Activated B cell treated with CpG ODN at 0.5 μM for 24 hours (primary cell): ENCODE measurements at regions not wholly inside any gene's neighbourhood (a gene's known extent, or its start where the extent isn't known, plus 50 kb on each side); places are given as distances from the start of the nearest gene placed in this dataset.
"Not testable (repeated sequence)": the region's sequence is repeated elsewhere in the genome, so short reads cannot be mapped to it uniquely, and the experiment has no call there.

Source experiments
- ATAC-seq: fragments of 200-7000 bp; cut with Tn5 transposase; one replicate; pipeline ENCODE4 v1.10.0; 2021; ENCODE audit warnings: low read depth, mild to moderate bottlenecking, moderate library complexity
- CTCF ChIA-PET: fragments of 350-600 bp; sonication (Branson Sonifier 250); formaldehyde crosslinking; loops from one replicate; lab custom pipeline; 2021; ENCODE audit warnings: antibody characterized with exemption; lab: Charles Lee
- POLR2A ChIA-PET: fragments of 350-600 bp; sonication (Branson Sonifier 250); formaldehyde crosslinking; loops from one replicate; lab custom pipeline; 2021; ENCODE audit warnings: antibody characterized with exemption; lab: Charles Lee
- DNase-seq: peaks from one replicate; pipeline ENCODE4 v3.0.0; 2022
- H3K27ac Mint-ChIP-seq: one replicate; pipeline ENCODE4 v1.8.0; 2020; ENCODE audit warnings: mixed read lengths
- H3K27me3 Mint-ChIP-seq: one replicate; pipeline ENCODE4 v1.8.0; 2021; ENCODE audit warnings: mixed read lengths
- H3K36me3 Mint-ChIP-seq: one replicate; pipeline ENCODE4 v1.8.0; 2021; ENCODE audit warnings: low read depth, mixed read lengths
- H3K4me1 Mint-ChIP-seq: one replicate; pipeline ENCODE4 v1.8.0; 2021; ENCODE audit warnings: mixed read lengths
- H3K4me3 Mint-ChIP-seq: one replicate; pipeline ENCODE4 v1.8.0; 2020; ENCODE audit warnings: mild to moderate bottlenecking, mixed read lengths
- H3K9me3 Mint-ChIP-seq: one replicate; pipeline ENCODE4 v1.8.0; 2020; ENCODE audit warnings: mixed read lengths
- intact Hi-C: fragments of 100-400 bp; cut with micrococcal nuclease; formaldehyde crosslinking; loops from one replicate; pipeline ENCODE4 v1.15.1; 2024
- TF ChIP-seq, protein P1 (sequence below): fragments of 200-600 bp; IDR thresholded peaks from one replicate; pipeline ENCODE4 v1.8.0; 2022; ENCODE audit warnings: antibody characterized with exemption, mild to moderate bottlenecking

DNA sequence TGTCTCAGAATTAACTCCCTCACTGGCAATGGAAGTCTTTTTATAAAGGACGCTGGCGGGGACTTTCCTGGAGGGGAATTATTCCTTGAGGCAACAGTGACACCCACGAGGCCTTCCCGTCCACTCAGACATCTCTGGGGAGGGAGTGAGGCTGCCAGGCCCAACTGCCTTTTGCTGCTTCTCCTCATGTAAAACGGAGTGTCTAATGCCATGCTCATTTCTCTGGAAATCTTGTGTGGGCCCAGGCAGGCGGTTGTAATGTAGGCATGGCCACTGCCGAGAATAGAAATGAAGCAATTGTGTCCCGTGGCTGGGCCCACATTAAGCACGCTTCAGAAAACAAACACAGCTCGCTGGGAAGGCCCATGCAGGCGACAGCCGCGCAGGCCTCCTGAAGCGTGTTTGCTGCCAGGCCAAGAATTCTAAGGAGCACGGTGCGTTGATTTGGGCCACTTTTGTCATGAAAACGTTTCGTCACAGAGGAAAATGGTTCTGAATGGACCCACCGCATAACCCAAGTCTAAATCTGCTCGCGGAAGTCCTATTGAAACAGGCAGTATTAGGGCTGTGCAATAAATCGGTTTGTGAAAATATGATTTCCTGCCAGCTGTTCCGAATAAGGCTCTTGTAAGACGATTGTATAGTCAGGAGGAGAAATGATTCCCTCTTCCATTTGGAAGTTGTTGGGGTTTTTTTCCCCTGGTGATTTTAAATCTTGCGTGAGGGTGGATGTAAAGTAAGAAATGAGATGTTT lies 104.2 kb upstream of the CHST15 start:
- H3K27ac Mint-ChIP-seq, result no peak overlapping the region

DNA sequence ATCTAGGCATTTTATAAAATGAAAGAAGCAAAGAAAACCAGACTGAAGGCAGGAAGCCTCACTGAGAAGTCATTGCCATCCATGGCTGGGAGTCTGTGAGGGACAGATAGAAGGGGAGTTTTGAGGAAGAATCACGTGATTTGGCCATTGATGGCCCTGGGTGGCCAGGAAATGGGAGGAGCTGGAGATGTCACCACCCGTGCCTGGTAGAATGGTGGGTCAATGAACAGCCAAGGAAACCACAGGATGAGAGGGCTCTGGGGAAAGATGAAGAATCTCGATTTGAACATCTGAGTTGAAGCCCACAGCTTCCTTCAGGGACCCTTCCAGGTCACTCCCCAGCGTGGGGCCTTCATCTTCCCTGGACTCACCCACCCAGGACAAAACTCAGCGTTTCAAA lies 103.3 kb upstream of the CHST15 start:
- H3K27me3 Mint-ChIP-seq, result peaks cover 6% of the 10 kb centered on the region
- POLR2A ChIA-PET, result no interaction called here
- H3K27ac Mint-ChIP-seq, result no peak overlapping the region
- DNase-seq (no peak), ATAC-seq (no peak)
- TF ChIP-seq, protein P1, sequence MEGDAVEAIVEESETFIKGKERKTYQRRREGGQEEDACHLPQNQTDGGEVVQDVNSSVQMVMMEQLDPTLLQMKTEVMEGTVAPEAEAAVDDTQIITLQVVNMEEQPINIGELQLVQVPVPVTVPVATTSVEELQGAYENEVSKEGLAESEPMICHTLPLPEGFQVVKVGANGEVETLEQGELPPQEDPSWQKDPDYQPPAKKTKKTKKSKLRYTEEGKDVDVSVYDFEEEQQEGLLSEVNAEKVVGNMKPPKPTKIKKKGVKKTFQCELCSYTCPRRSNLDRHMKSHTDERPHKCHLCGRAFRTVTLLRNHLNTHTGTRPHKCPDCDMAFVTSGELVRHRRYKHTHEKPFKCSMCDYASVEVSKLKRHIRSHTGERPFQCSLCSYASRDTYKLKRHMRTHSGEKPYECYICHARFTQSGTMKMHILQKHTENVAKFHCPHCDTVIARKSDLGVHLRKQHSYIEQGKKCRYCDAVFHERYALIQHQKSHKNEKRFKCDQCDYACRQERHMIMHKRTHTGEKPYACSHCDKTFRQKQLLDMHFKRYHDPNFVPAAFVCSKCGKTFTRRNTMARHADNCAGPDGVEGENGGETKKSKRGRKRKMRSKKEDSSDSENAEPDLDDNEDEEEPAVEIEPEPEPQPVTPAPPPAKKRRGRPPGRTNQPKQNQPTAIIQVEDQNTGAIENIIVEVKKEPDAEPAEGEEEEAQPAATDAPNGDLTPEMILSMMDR, result no peak
- no peaks in the 10 kb centered on the region for H3K36me3 Mint-ChIP-seq
- CTCF ChIA-PET, result no interaction called here
- H3K4me3 Mint-ChIP-seq, result no peak overlapping the region
- peaks cover 5% of the 10 kb centered on the region for H3K4me1 Mint-ChIP-seq
- H3K9me3 Mint-ChIP-seq, result no peaks in the 10 kb centered on the region
- intact Hi-C loops, result no loop called here

More for the DNA sequence above, 104.2 kb upstream of the CHST15 start:
- intact Hi-C loops, result no loop called here
- ChIA-PET POLR2A (interaction anchor here (0.7 kb wide), 1 partner anchor 124 kb away, joined by 4 read pairs; no protein-coding TSS in a partner anchor), CTCF (no interaction called here)
- H3K36me3 Mint-ChIP-seq, result no peaks in the 10 kb centered on the region
- DNase-seq (no peak), ATAC-seq (no peak)
- no peaks in the 10 kb centered on the region for H3K9me3 Mint-ChIP-seq
- H3K27me3 Mint-ChIP-seq, result peaks cover 3% of the 10 kb centered on the region
- peaks cover 5% of the 10 kb centered on the region for H3K4me1 Mint-ChIP-seq
- no peak overlapping the region for H3K4me3 Mint-ChIP-seq
- TF ChIP-seq, protein P1, result no peak

DNA sequence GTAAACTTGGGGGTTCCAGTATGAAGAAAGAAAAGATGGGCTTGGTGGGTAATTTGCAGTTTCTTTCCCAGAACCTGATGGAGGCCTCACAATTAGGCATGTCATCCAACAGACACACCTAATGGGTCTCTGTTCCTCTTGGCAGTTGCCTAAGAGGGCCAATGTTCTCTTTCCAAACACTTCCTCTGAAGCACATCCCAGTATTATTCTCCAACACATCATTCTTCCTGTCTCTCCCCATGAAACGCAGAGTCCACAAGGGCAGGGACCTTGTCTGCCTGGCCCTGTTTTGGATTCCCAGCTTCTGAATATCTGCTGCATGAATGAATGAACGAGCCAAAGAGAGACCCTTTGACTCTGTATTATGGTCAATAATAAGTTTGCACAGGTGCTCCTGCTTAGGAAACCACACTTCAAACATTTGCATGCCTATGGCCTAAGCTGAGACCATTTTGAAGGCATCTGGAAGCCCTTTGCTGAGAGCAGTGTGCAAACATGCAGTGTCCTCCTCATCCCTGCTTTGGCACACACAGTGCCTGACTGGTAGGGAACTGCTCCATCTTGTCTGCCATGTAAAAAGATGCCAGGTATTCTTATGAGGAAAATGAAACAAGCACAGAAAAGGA lies 100.9 kb upstream of the CHST15 start:
- no peaks in the 10 kb centered on the region for H3K36me3 Mint-ChIP-seq
- ChIA-PET POLR2A (no interaction called here), CTCF (no interaction called here)
- intact Hi-C loops, result no loop called here
- H3K27me3 Mint-ChIP-seq, result peaks cover 6% of the 10 kb centered on the region
- no peaks in the 10 kb centered on the region for H3K9me3 Mint-ChIP-seq
- peaks cover 5% of the 10 kb centered on the region for H3K4me1 Mint-ChIP-seq
- H3K27ac Mint-ChIP-seq, result no peak overlapping the region
- TF ChIP-seq, protein P1, result no peak
- no peak overlapping the region for H3K4me3 Mint-ChIP-seq
- no peak for DNase-seq
- no peak for ATAC-seq

DNA sequence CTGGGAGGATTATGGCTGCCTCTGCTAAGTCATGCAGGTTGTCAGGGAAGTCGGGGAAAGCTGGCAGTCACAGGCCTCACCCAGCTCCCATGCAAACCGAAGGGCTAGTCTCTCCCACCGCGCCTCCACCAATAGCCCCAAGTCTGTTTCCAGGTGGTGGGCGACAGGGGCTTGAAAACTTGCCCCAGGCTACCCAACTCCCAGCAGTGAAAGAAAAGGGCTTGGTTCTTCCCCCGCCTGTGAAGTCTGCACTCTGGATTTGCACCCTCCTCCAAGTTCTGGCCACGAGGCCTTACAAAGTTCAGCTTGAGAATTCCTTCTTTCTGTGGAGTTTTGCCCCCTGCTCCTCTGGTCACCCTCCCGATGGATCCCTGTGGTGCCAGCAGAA lies 99.9 kb upstream of the CHST15 start:
- POLR2A ChIA-PET, result no interaction called here
- ATAC-seq, result no peak
- no peak for DNase-seq
- Mint-ChIP-seq H3K9me3 (no peaks in the 10 kb centered on the region), H3K27ac (no peak overlapping the region), H3K27me3 (peaks cover 3% of the 10 kb centered on the region), H3K4me3 (no peak overlapping the region), H3K36me3 (no peaks in the 10 kb centered on the region), H3K4me1 (peaks cover 5% of the 10 kb centered on the region)
- intact Hi-C loops, result no loop called here
- TF ChIP-seq, protein P1, result no peak
- CTCF ChIA-PET, result no interaction called here

DNA sequence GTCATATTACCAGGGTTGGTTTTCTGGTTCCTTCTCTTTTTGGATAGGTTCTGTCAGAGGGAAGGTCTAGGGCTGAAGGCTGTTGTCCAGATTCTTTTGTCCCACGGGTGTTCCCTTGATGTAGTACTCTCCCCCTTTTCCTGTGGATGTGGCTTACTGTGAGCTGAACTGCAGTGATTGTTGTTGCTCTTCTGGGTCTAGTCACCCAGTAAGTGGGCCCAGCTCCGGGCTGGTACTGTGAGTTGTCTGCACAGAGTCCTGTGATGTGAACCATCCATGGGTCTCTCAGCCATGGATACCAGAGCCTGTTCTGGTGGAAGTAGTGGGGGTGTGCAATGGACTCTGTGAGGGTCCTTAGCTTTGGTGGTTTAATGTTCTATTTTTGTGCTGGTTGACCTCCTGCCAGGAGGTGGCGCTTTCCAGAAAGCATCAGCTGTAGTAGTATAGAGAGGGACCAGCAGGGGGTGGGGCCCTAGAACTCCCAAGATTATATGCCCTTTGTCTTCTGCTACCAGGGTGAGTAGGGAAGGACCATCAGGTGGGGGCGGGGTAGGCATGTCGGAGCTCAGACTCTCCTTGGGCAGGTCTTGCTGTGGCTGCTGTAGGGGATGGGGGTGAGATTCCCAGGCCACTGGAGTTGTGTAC lies 99.4 kb upstream of the CHST15 start:
- POLR2A ChIA-PET, DNase-seq, H3K27me3 Mint-ChIP-seq, ATAC-seq, CTCF ChIA-PET, intact Hi-C loops, H3K9me3 Mint-ChIP-seq, H3K36me3 Mint-ChIP-seq, H3K4me3 Mint-ChIP-seq, H3K4me1 Mint-ChIP-seq, H3K27ac Mint-ChIP-seq: not testable (repeated sequence)

DNA sequence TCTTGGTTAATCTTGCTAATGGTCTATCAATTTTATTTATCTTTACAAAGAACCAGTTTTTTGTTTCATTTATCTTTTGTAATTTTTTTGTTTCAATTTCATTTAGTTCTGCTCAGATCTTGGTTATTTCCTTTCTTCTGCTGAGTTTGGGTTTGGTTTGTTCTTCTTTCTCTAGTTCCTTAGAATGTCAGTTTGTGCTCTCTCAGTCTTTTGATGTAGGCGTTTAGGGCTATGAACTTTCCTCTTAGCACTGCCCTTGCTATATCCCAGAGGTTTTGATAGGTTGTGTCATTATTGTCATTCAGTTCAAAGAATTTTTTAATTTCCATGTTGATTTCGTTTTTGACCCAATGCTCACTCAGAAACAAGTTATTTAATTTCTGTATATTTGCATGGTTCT lies 97.1 kb upstream of the CHST15 start:
- H3K4me1 Mint-ChIP-seq, ATAC-seq, DNase-seq, H3K36me3 Mint-ChIP-seq, H3K9me3 Mint-ChIP-seq, POLR2A ChIA-PET, H3K27me3 Mint-ChIP-seq, intact Hi-C loops, H3K4me3 Mint-ChIP-seq, CTCF ChIA-PET, H3K27ac Mint-ChIP-seq: not testable (repeated sequence)
